Adrenal gland (tissue), 9 donors: ENCODE measurements at regions not wholly inside any gene's neighbourhood (a gene's known extent, or its start where the extent isn't known, plus 50 kb on each side); places are given as distances from the start of the nearest gene placed in this dataset.

Source experiments
- DNase-seq, 7 donors: peaks; one replicate each; pipeline ENCODE4 v3.0.0-alpha.2; 2019 to 2020
- H3K27ac ChIP-seq, 5 donors: fragments of 200-600 bp; sonication (generic) in 4 of 5; 1 replicate in 3 of 5; 2 replicates in 2 of 5; pipeline versions ENCODE4 v1.5.1 to v1.8.0; 2016 to 2020; ENCODE audit warnings: mild to moderate bottlenecking in 1 of 5
- H3K27me3 ChIP-seq: fragments of 200-600 bp; 2 replicates; pipeline ENCODE4 v1.8.0; 2021
- H3K36me3 ChIP-seq, 2 donors: fragments of 200-600 bp; replicated peaks in 1 of 2; 1 replicate in 1 of 2; 2 replicates in 1 of 2; pipeline versions ENCODE4 v1.5.1 to v1.8.0; 2018 to 2022
- H3K4me1 ChIP-seq, 2 donors: fragments of 200-600 bp; replicated peaks in 1 of 2; 1 replicate in 1 of 2; 2 replicates in 1 of 2; pipeline versions ENCODE4 v1.5.1 to v1.8.0; 2018 to 2021
- H3K4me3 ChIP-seq, 4 donors: fragments of 200-600 bp; sonication (generic) in 3 of 4; one replicate each; pipeline ENCODE4 v1.5.1; 2016 to 2018
- H3K9me3 ChIP-seq, 3 donors: fragments of 200-600 bp; sonication (generic) in 1 of 3; replicated peaks in 1 of 3; 1 replicate in 2 of 3; 2 replicates in 1 of 3; pipeline versions ENCODE4 v1.5.1 to v1.8.0; 2016 to 2021
- POLR2A ChIP-seq, 2 donors: fragments of 450-650 bp; IDR thresholded peaks; one replicate each; pipeline ENCODE4 v1.6.1; 2017; ENCODE audit warnings: antibody characterized with exemption in 2 of 2, mild to moderate bottlenecking in 2 of 2, moderate library complexity in 1 of 2
- WGBS, 4 donors: extraction: QIAGEN DNeasy Blood & Tissue Kit in 2 of 4; methylation state at CpG; one replicate each; pipeline versions ENCODE4 v1.1.5 to v1.1.7; 2013 to 2017; 5-methylcytosine and 5-hydroxymethylcytosine counted together
- intact Hi-C, 2 donors: fragments of 100-400 bp; cut with DNase I; formaldehyde crosslinking; loops; one replicate each; pipeline versions ENCODE4 v1.14.1 to v1.15.0; 2022 to 2023
- TF ChIP-seq, protein P1 (sequence below), 6 experiments: fragments of 450-650 bp in 4 of 6; fragments of 200-600 bp in 2 of 6; sonication (generic) in 1 of 6; IDR thresholded peaks; 1 replicate in 5 of 6; 2 replicates in 1 of 6; pipeline versions ENCODE4 v1.5.1 to v1.8.0; 2016 to 2021; ENCODE audit warnings: antibody characterized with exemption in 6 of 6, mild to moderate bottlenecking in 2 of 6, moderate library complexity in 1 of 6
- donor health status: healthy with polysubstance abuse.
- donor health status: Bipolar disorder and iron deficiency.
- donor health status: DM: yes; HTN: yes; CAD: no.
- donor health status: DM: no; HTN: no; CAD: no.
- donor health status: DM: no; HTN: no; CAD: no.

DNA sequence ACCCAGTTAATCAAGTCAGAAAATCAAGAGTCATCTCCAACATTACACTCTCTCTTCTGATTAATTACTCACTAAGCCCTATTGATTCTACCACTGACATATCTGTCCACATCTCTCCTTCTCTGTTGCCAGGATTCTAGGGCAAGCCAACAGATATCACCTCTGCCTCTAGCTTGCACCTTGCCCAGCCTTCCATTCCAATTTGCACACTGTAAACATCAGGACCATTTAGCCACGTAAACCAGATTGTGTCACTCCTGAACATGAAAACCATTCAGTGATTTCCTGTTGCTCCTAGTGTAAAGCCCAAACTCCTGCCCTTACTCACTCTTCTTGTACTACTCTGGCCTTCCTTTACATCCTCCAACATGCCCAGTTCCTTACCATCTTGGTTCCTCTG, 68.0 kb upstream of the PLS3 start:
- WGBS, 4 donors: 61 to 91% (median 79%) methylated on average over 1 of the region's 1 CpG
- DNase-seq: no peak
- Histone ChIP-seq H3K4me3 (no peak overlapping the region), H3K27ac (no peak overlapping the region), H3K9me3 (no peaks in the 10 kb centered on the region), H3K27me3 (peaks cover 15% of the 10 kb centered on the region), H3K4me1 (no peaks in the 10 kb centered on the region), H3K36me3 (no peaks in the 10 kb centered on the region)
- TF ChIP-seq, protein P1, sequence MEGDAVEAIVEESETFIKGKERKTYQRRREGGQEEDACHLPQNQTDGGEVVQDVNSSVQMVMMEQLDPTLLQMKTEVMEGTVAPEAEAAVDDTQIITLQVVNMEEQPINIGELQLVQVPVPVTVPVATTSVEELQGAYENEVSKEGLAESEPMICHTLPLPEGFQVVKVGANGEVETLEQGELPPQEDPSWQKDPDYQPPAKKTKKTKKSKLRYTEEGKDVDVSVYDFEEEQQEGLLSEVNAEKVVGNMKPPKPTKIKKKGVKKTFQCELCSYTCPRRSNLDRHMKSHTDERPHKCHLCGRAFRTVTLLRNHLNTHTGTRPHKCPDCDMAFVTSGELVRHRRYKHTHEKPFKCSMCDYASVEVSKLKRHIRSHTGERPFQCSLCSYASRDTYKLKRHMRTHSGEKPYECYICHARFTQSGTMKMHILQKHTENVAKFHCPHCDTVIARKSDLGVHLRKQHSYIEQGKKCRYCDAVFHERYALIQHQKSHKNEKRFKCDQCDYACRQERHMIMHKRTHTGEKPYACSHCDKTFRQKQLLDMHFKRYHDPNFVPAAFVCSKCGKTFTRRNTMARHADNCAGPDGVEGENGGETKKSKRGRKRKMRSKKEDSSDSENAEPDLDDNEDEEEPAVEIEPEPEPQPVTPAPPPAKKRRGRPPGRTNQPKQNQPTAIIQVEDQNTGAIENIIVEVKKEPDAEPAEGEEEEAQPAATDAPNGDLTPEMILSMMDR (IDR thresholded peaks at IDR 0.05): no peak
- no peak for TF ChIP-seq POLR2A (IDR thresholded peaks at IDR 0.05)
- intact Hi-C loops: no loop called here

DNA sequence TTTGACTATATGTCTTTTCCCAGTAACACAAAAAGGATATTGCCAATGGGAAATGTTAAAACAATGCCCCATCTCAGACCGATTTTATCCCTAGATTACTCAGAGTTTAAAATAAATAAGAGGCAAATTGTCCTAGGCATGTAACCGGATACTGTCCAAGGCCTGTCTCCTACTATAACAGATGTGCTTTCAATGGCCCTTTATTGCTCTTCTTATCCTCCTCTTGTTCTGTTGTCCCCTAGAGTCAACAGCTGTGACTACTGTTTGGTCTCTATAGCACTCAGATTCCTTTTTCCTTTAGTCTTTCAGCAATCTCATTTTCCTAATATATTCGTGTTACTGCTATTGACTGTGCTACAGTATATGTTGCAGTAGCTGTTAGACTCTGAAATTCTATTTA, 66.8 kb upstream of the PLS3 start:
- H3K4me1 ChIP-seq: no peaks in the 10 kb centered on the region
- TF ChIP-seq, protein P1 (IDR thresholded peaks at IDR 0.05): no peak
- no peak for TF ChIP-seq POLR2A (IDR thresholded peaks at IDR 0.05)
- H3K9me3 ChIP-seq: no peaks in the 10 kb centered on the region
- H3K36me3 ChIP-seq: no peaks in the 10 kb centered on the region
- peaks cover 15% of the 10 kb centered on the region for H3K27me3 ChIP-seq
- 40 to 56% (median 44%) methylated on average over 3 of the region's 3 CpGs for WGBS, 4 donors
- DNase-seq: no peak
- H3K4me3 ChIP-seq: no peak overlapping the region
- intact Hi-C loops: no loop called here
- no peak overlapping the region for H3K27ac ChIP-seq

DNA sequence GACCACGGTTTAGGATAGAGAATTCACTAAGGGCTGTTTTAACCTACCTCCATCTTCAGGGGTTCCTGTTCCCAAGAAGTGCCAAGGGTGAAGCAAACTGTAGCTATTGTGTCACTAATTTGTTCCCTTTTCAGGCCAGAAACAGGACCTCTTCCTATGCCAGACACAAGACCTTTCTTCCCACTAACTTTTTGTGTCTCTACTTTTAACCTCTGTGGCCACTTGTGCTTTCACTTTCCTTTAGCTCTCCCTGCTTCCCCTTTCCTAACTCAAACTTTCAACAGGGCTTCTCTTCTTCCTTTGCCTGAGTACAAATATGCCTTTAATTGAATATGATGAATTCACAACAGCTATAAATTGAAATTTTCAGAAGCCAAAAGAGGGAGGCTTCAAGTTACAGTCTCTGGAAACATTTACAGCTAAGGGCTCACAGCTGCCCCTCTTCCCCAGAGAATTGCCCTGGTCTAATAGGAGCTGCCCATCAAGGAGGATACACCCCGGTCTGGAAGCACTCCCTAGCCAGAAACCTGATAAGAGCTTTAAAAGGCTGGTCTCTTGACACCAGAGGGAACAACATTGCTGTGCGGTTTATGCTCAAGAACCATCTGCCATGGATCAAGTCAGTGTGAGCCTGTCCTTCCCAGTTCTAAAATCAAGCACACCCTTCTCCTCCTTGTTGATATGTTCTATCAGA, 61.7 kb upstream of the PLS3 start:
- WGBS, 4 donors: 49 to 78% (median 63%) methylated on average over 2 to 3 of the region's 3 CpGs
- H3K9me3 ChIP-seq: no peaks in the 10 kb centered on the region
- H3K4me1 ChIP-seq: no peaks in the 10 kb centered on the region
- no peak overlapping the region for H3K27ac ChIP-seq
- no peak for DNase-seq
- H3K4me3 ChIP-seq: no peak overlapping the region
- no peaks in the 10 kb centered on the region for H3K36me3 ChIP-seq
- peaks cover 17% of the 10 kb centered on the region for H3K27me3 ChIP-seq
- no peak for TF ChIP-seq POLR2A (IDR thresholded peaks at IDR 0.05)
- TF ChIP-seq, protein P1 (IDR thresholded peaks at IDR 0.05): no peak
- intact Hi-C loops: no loop called here

DNA sequence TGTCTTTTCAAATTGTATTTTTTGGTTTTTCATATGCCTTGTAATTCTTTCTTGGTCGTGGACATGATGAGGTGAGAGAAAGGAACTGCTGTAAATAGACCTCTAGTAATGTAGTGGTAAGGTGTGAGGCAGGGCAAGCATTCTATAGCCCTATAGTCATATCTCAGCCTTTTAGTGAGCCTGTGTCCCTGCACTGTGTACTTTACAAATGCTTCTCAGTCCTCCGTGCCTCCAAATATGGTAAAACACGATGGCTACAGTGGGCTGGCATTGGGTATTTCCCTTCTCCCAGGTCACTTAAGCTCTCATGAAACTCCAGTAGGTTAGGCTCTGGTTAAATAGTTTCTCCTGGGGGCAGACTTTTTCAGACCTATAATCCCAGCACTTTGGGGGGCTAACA, 57.9 kb upstream of the PLS3 start:
- no peak for TF ChIP-seq POLR2A (IDR thresholded peaks at IDR 0.05)
- TF ChIP-seq, protein P1 (IDR thresholded peaks at IDR 0.05): no peak
- Histone ChIP-seq H3K4me1 (no peaks in the 10 kb centered on the region), H3K36me3 (no peaks in the 10 kb centered on the region), H3K4me3 (no peak overlapping the region), H3K27ac (no peak overlapping the region), H3K9me3 (no peaks in the 10 kb centered on the region), H3K27me3 (peaks cover 19% of the 10 kb centered on the region)
- 56 to 80% (median 68%) methylated on average over 2 to 3 of the region's 3 CpGs for WGBS, 4 donors
- intact Hi-C loops: no loop called here
- DNase-seq: no peak
